PC-9 (cell line): ENCODE measurements at regions not wholly inside any gene's neighbourhood (a gene's known extent, or its start where the extent isn't known, plus 50 kb on each side); places are given as distances from the start of the nearest gene placed in this dataset.

Experiments
- BruUV-seq: library from RNA; stranded (reverse); fragments of 400-500 nt; replicated peaks from 2 replicates; lab custom pipeline; 2021; lab: Mats Ljungman, UMichigan
- CTCF ChIA-PET: fragments of 300-600 bp; sonication (Branson Sonifier 250); formaldehyde crosslinking; loops from one replicate; lab custom pipeline; 2022; ENCODE audit warnings: antibody characterized with exemption; lab: Charles Lee
- POLR2A ChIA-PET: fragments of 300-600 bp; sonication (Branson Sonifier 250); formaldehyde crosslinking; loops from one replicate; lab custom pipeline; 2022; ENCODE audit warnings: antibody characterized with exemption; ENCODE audit not compliant: unreplicated experiment; lab: Charles Lee
- DNase-seq, 2 experiments: peaks; one replicate each; pipeline versions ENCODE4 v3.0.0 to v3.0.0-alpha.2; 2015 to 2022; ENCODE audit warnings: mixed read lengths in 1 of 2
- H2AFZ ChIP-seq: fragments of 200-600 bp; sonication (generic); 2 replicates; pipeline ENCODE4 v1.8.1; 2017; ENCODE audit warnings: antibody characterized with exemption
- H3F3A ChIP-seq: fragments of 200-600 bp; sonication (generic); 2 replicates; pipeline ENCODE4 v1.8.1; 2017; ENCODE audit warnings: antibody characterized with exemption, mild to moderate bottlenecking, low read depth; ENCODE audit not compliant: insufficient read depth
- H3K27ac ChIP-seq: fragments of 200-600 bp; sonication (generic); 2 replicates; pipeline ENCODE4 v1.6.1; 2016; ENCODE audit warnings: mixed run types
- H3K27me3 ChIP-seq: fragments of 200-600 bp; sonication (generic); 2 replicates; pipeline ENCODE4 v1.6.1; 2016; ENCODE audit warnings: low read depth, mixed run types; ENCODE audit not compliant: insufficient read depth
- H3K36me3 ChIP-seq: fragments of 200-600 bp; sonication (generic); 2 replicates; pipeline ENCODE4 v1.6.1; 2016; ENCODE audit warnings: low read depth, mixed run types
- H3K4me1 ChIP-seq: fragments of 200-600 bp; sonication (generic); replicated peaks from 2 replicates; pipeline ENCODE4 v1.6.1; 2016; ENCODE audit warnings: mixed run types; ENCODE audit not compliant: insufficient read depth
- H3K4me2 ChIP-seq: fragments of 200-600 bp; sonication (generic); 2 replicates; pipeline ENCODE4 v1.6.1; 2017; ENCODE audit warnings: mixed run types
- H3K4me3 ChIP-seq: fragments of 200-600 bp; sonication (generic); 2 replicates; pipeline ENCODE4 v1.6.1; 2016; ENCODE audit warnings: mixed run types
- H3K79me2 ChIP-seq: fragments of 200-600 bp; sonication (generic); 2 replicates; pipeline ENCODE4 v1.6.1; 2017; ENCODE audit warnings: low read depth, mixed run types
- H3K9me2 ChIP-seq: fragments of 200-600 bp; sonication (generic); 2 replicates; pipeline ENCODE4 v1.8.1; 2017; ENCODE audit warnings: mild to moderate bottlenecking; ENCODE audit not compliant: insufficient read depth
- H3K9me3 ChIP-seq: fragments of 200-600 bp; sonication (generic); 2 replicates; pipeline ENCODE4 v1.8.1; 2016; ENCODE audit warnings: low read depth; ENCODE audit not compliant: insufficient read depth
- H4K20me1 ChIP-seq: fragments of 200-600 bp; sonication (generic); 2 replicates; pipeline ENCODE4 v1.8.1; 2017; ENCODE audit not compliant: insufficient read depth
- CTCF ChIP-seq: fragments of 200-600 bp; sonication (generic); conservative IDR thresholded peaks from 2 replicates; pipeline ENCODE4 v1.6.1; 2017; ENCODE audit warnings: mixed run types, antibody characterized with exemption, mild to moderate bottlenecking, moderate library complexity
- EZH2 ChIP-seq: fragments of 200-600 bp; sonication (generic); IDR thresholded peaks from 2 replicates; pipeline ENCODE4 v1.8.0; 2017; ENCODE audit warnings: antibody characterized with exemption, low read depth
- intact Hi-C: fragments of 100-400 bp; cut with micrococcal nuclease; formaldehyde crosslinking; loops from one replicate; pipeline ENCODE4 v1.10.0; 2022; ENCODE audit not compliant: unreplicated experiment

GRCh38 chr3:192013110-192013509 is 552.1 kb downstream of the PYDC2 start:
- Histone ChIP-seq H2AFZ (no peak overlapping the region), H3F3A (no peaks in the 10 kb centered on the region), H3K4me2 (no peak overlapping the region), H3K36me3 (no peaks in the 10 kb centered on the region), H3K9me3 (no peaks in the 10 kb centered on the region), H3K4me3 (no peak overlapping the region), H3K27me3 (no peaks in the 10 kb centered on the region), H4K20me1 (no peaks in the 10 kb centered on the region), H3K27ac (no peak overlapping the region), H3K4me1 (no peaks in the 10 kb centered on the region), H3K9me2 (no peaks in the 10 kb centered on the region), H3K79me2 (no peaks in the 10 kb centered on the region)
- DNase-seq, result no peak
- TF ChIP-seq CTCF (no peak), EZH2 (no peak)
- POLR2A ChIA-PET, result no interaction called here
- intact Hi-C loops, result loop anchor here (10.0 kb wide), 1 partner anchor 148 kb away; no protein-coding TSS in a partner anchor
- CTCF ChIA-PET, result no interaction called here
- no TSS peak for BruUV-seq

GRCh38 chr3:192022412-192022811 is 561.4 kb downstream of the PYDC2 start:
- no TSS peak for BruUV-seq
- H2AFZ ChIP-seq, result no peak overlapping the region
- POLR2A ChIA-PET, result interaction anchor here (0.6 kb wide), 2 partner anchors 86 to 287 kb away, joined by 3 read pairs; no protein-coding TSS in a partner anchor
- no peaks in the 10 kb centered on the region for H3K36me3 ChIP-seq
- no peaks in the 10 kb centered on the region for H4K20me1 ChIP-seq
- no peaks in the 10 kb centered on the region for H3K79me2 ChIP-seq
- CTCF ChIA-PET, result no interaction called here
- no peak overlapping the region for H3K4me3 ChIP-seq
- intact Hi-C loops, result no loop called here
- H3K9me3 ChIP-seq, result no peaks in the 10 kb centered on the region
- no peak overlapping the region for H3K27ac ChIP-seq
- H3K4me2 ChIP-seq, result no peak overlapping the region
- H3K4me1 ChIP-seq, result no peaks in the 10 kb centered on the region
- DNase-seq, result no peak
- no peaks in the 10 kb centered on the region for H3K27me3 ChIP-seq
- H3K9me2 ChIP-seq, result no peaks in the 10 kb centered on the region
- no peak for TF ChIP-seq EZH2
- no peak for TF ChIP-seq CTCF
- H3F3A ChIP-seq, result no peaks in the 10 kb centered on the region

GRCh38 chr3:192024751-192025150 is 563.8 kb downstream of the PYDC2 start:
- Histone ChIP-seq H4K20me1 (no peaks in the 10 kb centered on the region), H3K36me3 (no peaks in the 10 kb centered on the region), H3K4me1 (no peaks in the 10 kb centered on the region), H3K4me2 (no peak overlapping the region), H3K4me3 (no peak overlapping the region), H3F3A (no peaks in the 10 kb centered on the region), H3K9me3 (no peaks in the 10 kb centered on the region), H3K79me2 (no peaks in the 10 kb centered on the region), H3K27ac (no peak overlapping the region), H3K27me3 (no peaks in the 10 kb centered on the region), H2AFZ (no peak overlapping the region), H3K9me2 (no peaks in the 10 kb centered on the region)
- DNase-seq, result no peak
- TF ChIP-seq CTCF (no peak), EZH2 (no peak)
- no TSS peak for BruUV-seq
- CTCF ChIA-PET, result no interaction called here
- intact Hi-C loops, result no loop called here
- POLR2A ChIA-PET, result no interaction called here
